WTC11 (cell line): ENCODE measurements at regions not wholly inside any gene's neighbourhood (a gene's known extent, or its start where the extent isn't known, plus 50 kb on each side); places are given as distances from the start of the nearest gene placed in this dataset.

Source experiments
- ATAC-seq: fragments of 200-7000 bp; cut with Tn5 transposase; 2 replicates; pipeline ENCODE4 v1.10.0; 2021; ENCODE audit warnings: mild to moderate bottlenecking, moderate library complexity
- CTCF ChIA-PET: fragments of 300-600 bp; sonication (Branson Sonifier 250); formaldehyde crosslinking; loops from one replicate; lab custom pipeline; 2021; ENCODE audit warnings: antibody characterized with exemption; lab: Charles Lee
- POLR2A ChIA-PET: fragments of 350-600 bp; sonication (Branson Sonifier 250); formaldehyde crosslinking; loops from one replicate; lab custom pipeline; 2021; ENCODE audit warnings: antibody characterized with exemption; lab: Charles Lee
- DNase-seq: peaks from one replicate; pipeline ENCODE4 v3.0.0; 2021; ENCODE audit warnings: low spot score
- H3K27ac Mint-ChIP-seq: 2 replicates; pipeline ENCODE4 v1.8.0; 2021; ENCODE audit warnings: mixed read lengths
- H3K27me3 Mint-ChIP-seq: 2 replicates; pipeline ENCODE4 v1.8.0; 2021; ENCODE audit warnings: low read depth, mild to moderate bottlenecking, moderate library complexity, mixed read lengths
- H3K36me3 Mint-ChIP-seq: 2 replicates; pipeline ENCODE4 v1.8.0; 2021; ENCODE audit warnings: mixed read lengths
- H3K4me1 Mint-ChIP-seq: 2 replicates; pipeline ENCODE4 v1.8.0; 2022; ENCODE audit warnings: mixed read lengths
- H3K4me3 Mint-ChIP-seq: 2 replicates; pipeline ENCODE4 v1.8.0; 2021; ENCODE audit warnings: mild to moderate bottlenecking, moderate library complexity, mixed read lengths
- H3K9me3 Mint-ChIP-seq: 2 replicates; pipeline ENCODE4 v1.8.0; 2021; ENCODE audit warnings: mixed read lengths
- ATF1 ChIP-seq: sonication (generic); formaldehyde crosslinking; IDR thresholded peaks from 2 replicates; pipeline ENCODE4 v1.8.1; 2023; ENCODE audit warnings: mild to moderate bottlenecking, moderate library complexity, missing genetic modification reagents
- CTCF ChIP-seq: fragments of 200-600 bp; IDR thresholded peaks from 2 replicates; pipeline ENCODE4 v1.8.0; 2022; ENCODE audit warnings: antibody characterized with exemption
- ELF4 ChIP-seq: sonication (generic); formaldehyde crosslinking; IDR thresholded peaks from 2 replicates; pipeline ENCODE4 v1.8.1; 2022; ENCODE audit warnings: low read depth, mild to moderate bottlenecking, moderate library complexity, missing genetic modification reagents
- GABPB1 ChIP-seq: sonication (generic); formaldehyde crosslinking; IDR thresholded peaks from 2 replicates; pipeline ENCODE4 v1.8.1; 2023; ENCODE audit warnings: mild to moderate bottlenecking, missing genetic modification reagents
- NFYB ChIP-seq: sonication (generic); formaldehyde crosslinking; conservative IDR thresholded peaks from 2 replicates; pipeline ENCODE4 v1.8.0; 2022; ENCODE audit warnings: low read depth, missing genetic modification reagents
- SMAD3 ChIP-seq: sonication (generic); formaldehyde crosslinking; IDR thresholded peaks from 2 replicates; pipeline ENCODE4 v1.8.0; 2022; ENCODE audit warnings: missing genetic modification reagents, mild to moderate bottlenecking, borderline replicate concordance
- TCF7 ChIP-seq: sonication (generic); formaldehyde crosslinking; IDR thresholded peaks from 2 replicates; pipeline ENCODE4 v1.8.0; 2022; ENCODE audit warnings: mild to moderate bottlenecking, low read depth, missing genetic modification reagents, moderate library complexity
- ZNF121 ChIP-seq: sonication (generic); formaldehyde crosslinking; IDR thresholded peaks from 2 replicates; pipeline ENCODE4 v1.8.0; 2023; ENCODE audit warnings: missing genetic modification reagents
- ZNF263 ChIP-seq: sonication (generic); formaldehyde crosslinking; IDR thresholded peaks from 2 replicates; pipeline ENCODE4 v1.8.1; 2022; ENCODE audit warnings: low read depth, mild to moderate bottlenecking, moderate library complexity, missing genetic modification reagents
- ZNF396 ChIP-seq: fragments of 250-450 bp; sonication (Bioruptor Pico); IDR thresholded peaks from 2 replicates; pipeline ENCODE4 v1.8.0; 2021; ENCODE audit warnings: mild to moderate bottlenecking, moderate library complexity, borderline replicate concordance
- ZSCAN18 ChIP-seq: fragments of 250-450 bp; sonication (Bioruptor Pico); IDR thresholded peaks from 2 replicates; pipeline ENCODE4 v2.1.2; 2022; ENCODE audit warnings: mild to moderate bottlenecking, moderate library complexity
- TF ChIP-seq, protein P1 (sequence below): sonication (generic); formaldehyde crosslinking; IDR thresholded peaks from 2 replicates; pipeline ENCODE4 v1.8.1; 2022; ENCODE audit warnings: mild to moderate bottlenecking, moderate library complexity, missing genetic modification reagents
- TF ChIP-seq, protein P2 (sequence below): sonication (generic); formaldehyde crosslinking; IDR thresholded peaks from 2 replicates; pipeline ENCODE4 v1.8.0; 2022; ENCODE audit warnings: mild to moderate bottlenecking, missing genetic modification reagents
- TF ChIP-seq, protein P3 (sequence below): sonication (generic); formaldehyde crosslinking; IDR thresholded peaks from 2 replicates; pipeline ENCODE4 v1.8.1; 2023; ENCODE audit warnings: mild to moderate bottlenecking, missing genetic modification reagents, borderline replicate concordance
- TF ChIP-seq, protein P4 (sequence below): sonication (generic); formaldehyde crosslinking; IDR thresholded peaks from 2 replicates; pipeline ENCODE4 v1.8.1; 2022; ENCODE audit warnings: missing genetic modification reagents, borderline replicate concordance

- CTCF ChIA-PET = interaction anchor here (1.4 kb wide), 1 partner anchor 28 kb away, joined by 4 read pairs; no protein-coding TSS in a partner anchor
- Mint-ChIP-seq H3K4me3 (no peak overlapping the region), H3K27me3 (peaks cover 6% of the 10 kb centered on the region), H3K9me3 (peaks cover 16% of the 10 kb centered on the region), H3K27ac (no peak overlapping the region), H3K36me3 (peaks cover 34% of the 10 kb centered on the region), H3K4me1 (no peaks in the 10 kb centered on the region)
- ATAC-seq = no peak
- no peak for DNase-seq
- POLR2A ChIA-PET = no interaction called here
- TF ChIP-seq, protein P1, sequence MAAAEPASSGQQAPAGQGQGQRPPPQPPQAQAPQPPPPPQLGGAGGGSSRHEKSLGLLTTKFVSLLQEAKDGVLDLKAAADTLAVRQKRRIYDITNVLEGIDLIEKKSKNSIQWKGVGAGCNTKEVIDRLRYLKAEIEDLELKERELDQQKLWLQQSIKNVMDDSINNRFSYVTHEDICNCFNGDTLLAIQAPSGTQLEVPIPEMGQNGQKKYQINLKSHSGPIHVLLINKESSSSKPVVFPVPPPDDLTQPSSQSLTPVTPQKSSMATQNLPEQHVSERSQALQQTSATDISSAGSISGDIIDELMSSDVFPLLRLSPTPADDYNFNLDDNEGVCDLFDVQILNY (CRISPR knock-in tag) = no peak
- no peak for TF ChIP-seq TCF7 (CRISPR knock-in tag)
- no peak for TF ChIP-seq ZNF121 (CRISPR knock-in tag)
- TF ChIP-seq NFYB (CRISPR knock-in tag) = no peak
- TF ChIP-seq CTCF = no peak
- TF ChIP-seq, protein P2, sequence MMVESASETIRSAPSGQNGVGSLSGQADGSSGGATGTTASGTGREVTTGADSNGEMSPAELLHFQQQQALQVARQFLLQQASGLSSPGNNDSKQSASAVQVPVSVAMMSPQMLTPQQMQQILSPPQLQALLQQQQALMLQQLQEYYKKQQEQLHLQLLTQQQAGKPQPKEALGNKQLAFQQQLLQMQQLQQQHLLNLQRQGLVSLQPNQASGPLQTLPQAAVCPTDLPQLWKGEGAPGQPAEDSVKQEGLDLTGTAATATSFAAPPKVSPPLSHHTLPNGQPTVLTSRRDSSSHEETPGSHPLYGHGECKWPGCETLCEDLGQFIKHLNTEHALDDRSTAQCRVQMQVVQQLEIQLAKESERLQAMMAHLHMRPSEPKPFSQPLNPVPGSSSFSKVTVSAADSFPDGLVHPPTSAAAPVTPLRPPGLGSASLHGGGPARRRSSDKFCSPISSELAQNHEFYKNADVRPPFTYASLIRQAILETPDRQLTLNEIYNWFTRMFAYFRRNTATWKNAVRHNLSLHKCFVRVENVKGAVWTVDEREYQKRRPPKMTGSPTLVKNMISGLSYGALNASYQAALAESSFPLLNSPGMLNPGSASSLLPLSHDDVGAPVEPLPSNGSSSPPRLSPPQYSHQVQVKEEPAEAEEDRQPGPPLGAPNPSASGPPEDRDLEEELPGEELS (CRISPR knock-in tag) = no peak
Observed at GRCh38 chr1:2920421-2921015, 100.7 kb upstream of the ACTRT2 start.

DNA sequence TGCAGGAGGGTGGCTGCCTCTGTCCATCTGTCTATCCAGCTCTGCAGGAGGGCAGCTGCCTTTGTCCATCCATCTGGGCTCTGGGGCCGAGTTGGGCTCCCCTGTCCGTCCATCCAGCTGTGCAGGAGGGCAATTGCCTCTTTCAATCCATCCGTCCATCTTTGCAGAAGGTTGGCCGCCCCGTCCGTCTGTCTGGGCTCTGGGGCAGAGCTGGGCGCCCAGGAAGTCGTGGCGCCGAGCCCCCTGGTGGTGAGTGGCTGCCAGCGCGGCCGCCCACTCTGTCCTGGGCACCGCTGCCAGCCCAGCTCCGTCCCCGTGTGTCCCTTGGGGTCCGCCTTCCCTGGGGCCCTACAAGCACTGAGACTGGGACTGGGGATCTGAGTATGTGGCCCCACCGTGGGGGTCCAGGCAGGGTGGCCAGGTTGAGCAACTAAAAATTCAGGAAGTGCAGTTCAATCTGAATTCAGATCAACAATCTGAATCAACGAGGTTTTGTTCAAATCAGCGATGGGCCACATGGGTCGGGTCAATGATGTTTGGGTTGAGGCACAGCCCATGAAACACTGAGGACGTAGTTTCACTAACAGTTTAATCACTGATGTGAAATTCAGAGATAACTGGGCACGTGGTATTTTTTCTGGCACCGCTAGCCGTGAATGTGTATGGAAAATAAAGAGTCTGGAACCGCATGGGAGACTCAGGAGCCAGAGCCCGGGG lies 99.1 kb upstream of the ACTRT2 start:
- Mint-ChIP-seq H3K27ac (no peak overlapping the region), H3K36me3 (peaks cover 27% of the 10 kb centered on the region), H3K4me3 (no peak overlapping the region), H3K9me3 (peaks cover 8% of the 10 kb centered on the region; the same call in 1 of the 2 replicates), H3K4me1 (no peaks in the 10 kb centered on the region), H3K27me3 (no peaks in the 10 kb centered on the region)
- ChIA-PET POLR2A (no interaction called here), CTCF (interaction anchor here (0.6 to 1.6 kb wide), 10 partner anchors 8 to 549 kb away, joined by 3 to 5 read pairs (median 3); partner anchors contain the start of gene ACTRT2)
- TF ChIP-seq CTCF (peak; percentile 61), ELF4 (CRISPR knock-in tag) (no peak)
- peak; percentile 46; the same call in 1 of the 2 replicates for ATAC-seq
- DNase-seq = no peak

- Mint-ChIP-seq H3K36me3 (peaks cover 23% of the 10 kb centered on the region), H3K4me3 (no peak overlapping the region), H3K27me3 (peaks cover 5% of the 10 kb centered on the region; the same call in 1 of the 2 replicates), H3K27ac (no peak overlapping the region), H3K9me3 (0 out of 2 replicates have a peak, but pooled peaks cover 4% of the 10 kb centered on the region), H3K4me1 (no peaks in the 10 kb centered on the region)
- ChIA-PET CTCF (no interaction called here), POLR2A (no interaction called here)
- DNase-seq = no peak
- no peak for ATAC-seq
- TF ChIP-seq, protein P3, sequence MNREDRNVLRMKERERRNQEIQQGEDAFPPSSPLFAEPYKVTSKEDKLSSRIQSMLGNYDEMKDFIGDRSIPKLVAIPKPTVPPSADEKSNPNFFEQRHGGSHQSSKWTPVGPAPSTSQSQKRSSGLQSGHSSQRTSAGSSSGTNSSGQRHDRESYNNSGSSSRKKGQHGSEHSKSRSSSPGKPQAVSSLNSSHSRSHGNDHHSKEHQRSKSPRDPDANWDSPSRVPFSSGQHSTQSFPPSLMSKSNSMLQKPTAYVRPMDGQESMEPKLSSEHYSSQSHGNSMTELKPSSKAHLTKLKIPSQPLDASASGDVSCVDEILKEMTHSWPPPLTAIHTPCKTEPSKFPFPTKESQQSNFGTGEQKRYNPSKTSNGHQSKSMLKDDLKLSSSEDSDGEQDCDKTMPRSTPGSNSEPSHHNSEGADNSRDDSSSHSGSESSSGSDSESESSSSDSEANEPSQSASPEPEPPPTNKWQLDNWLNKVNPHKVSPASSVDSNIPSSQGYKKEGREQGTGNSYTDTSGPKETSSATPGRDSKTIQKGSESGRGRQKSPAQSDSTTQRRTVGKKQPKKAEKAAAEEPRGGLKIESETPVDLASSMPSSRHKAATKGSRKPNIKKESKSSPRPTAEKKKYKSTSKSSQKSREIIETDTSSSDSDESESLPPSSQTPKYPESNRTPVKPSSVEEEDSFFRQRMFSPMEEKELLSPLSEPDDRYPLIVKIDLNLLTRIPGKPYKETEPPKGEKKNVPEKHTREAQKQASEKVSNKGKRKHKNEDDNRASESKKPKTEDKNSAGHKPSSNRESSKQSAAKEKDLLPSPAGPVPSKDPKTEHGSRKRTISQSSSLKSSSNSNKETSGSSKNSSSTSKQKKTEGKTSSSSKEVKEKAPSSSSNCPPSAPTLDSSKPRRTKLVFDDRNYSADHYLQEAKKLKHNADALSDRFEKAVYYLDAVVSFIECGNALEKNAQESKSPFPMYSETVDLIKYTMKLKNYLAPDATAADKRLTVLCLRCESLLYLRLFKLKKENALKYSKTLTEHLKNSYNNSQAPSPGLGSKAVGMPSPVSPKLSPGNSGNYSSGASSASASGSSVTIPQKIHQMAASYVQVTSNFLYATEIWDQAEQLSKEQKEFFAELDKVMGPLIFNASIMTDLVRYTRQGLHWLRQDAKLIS (CRISPR knock-in tag) = no peak
- TF ChIP-seq GABPB1 (CRISPR knock-in tag) (no peak), SMAD3 (CRISPR knock-in tag) (no peak), ZNF263 (CRISPR knock-in tag) (no peak), ZNF396 (no peak), ATF1 (CRISPR knock-in tag) (no peak), ZSCAN18 (CRISPR knock-in tag) (no peak)
- TF ChIP-seq, protein P4, sequence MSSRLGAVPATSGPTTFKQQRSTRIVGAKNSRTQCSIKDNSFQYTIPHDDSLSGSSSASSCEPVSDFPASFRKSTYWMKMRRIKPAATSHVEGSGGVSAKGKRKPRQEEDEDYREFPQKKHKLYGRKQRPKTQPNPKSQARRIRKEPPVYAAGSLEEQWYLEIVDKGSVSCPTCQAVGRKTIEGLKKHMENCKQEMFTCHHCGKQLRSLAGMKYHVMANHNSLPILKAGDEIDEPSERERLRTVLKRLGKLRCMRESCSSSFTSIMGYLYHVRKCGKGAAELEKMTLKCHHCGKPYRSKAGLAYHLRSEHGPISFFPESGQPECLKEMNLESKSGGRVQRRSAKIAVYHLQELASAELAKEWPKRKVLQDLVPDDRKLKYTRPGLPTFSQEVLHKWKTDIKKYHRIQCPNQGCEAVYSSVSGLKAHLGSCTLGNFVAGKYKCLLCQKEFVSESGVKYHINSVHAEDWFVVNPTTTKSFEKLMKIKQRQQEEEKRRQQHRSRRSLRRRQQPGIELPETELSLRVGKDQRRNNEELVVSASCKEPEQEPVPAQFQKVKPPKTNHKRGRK (CRISPR knock-in tag) = no peak
Observed at GRCh38 chr1:2923351-2923750, 97.9 kb upstream of the ACTRT2 start.
